Heart left ventricle (tissue), 13 donors: ENCODE measurements at regions not wholly inside any gene's neighbourhood (a gene's known extent, or its start where the extent isn't known, plus 50 kb on each side); places are given as distances from the start of the nearest gene placed in this dataset.

Experiments used
- POLR2A ChIP-seq, 2 donors: fragments of 450-650 bp; IDR thresholded peaks; one replicate each; pipeline ENCODE4 v1.6.1; 2017; ENCODE audit warnings: antibody characterized with exemption in 2 of 2, mild to moderate bottlenecking in 2 of 2, moderate library complexity in 2 of 2
- TF ChIP-seq, protein P1 (sequence below), 12 donors: fragments of 200-600 bp; sonication (generic) in 4 of 12; IDR thresholded peaks; one replicate each; pipeline versions ENCODE4 v1.5.0 to v1.8.0; 2018 to 2022; ENCODE audit warnings: antibody characterized with exemption in 12 of 12, mild to moderate bottlenecking in 5 of 12
- donor health status: ischemic (EF 13 %, LVEDD 7.1; RV severe dilation, severe dysfunction).
- donor health status: DM: no; HTN: yes; CAD: no.
- donor health status: DM: no; HTN: no; CAD: no.
- donor health status: ischemic (EF 25% LVEDD 6.9; RV normal size, moderate dysfunction).
- donor health status: ischemic (EF 25% LVEDD 5.7; RV mildly dilated, moderate dysfunction).
- donor health status: ischemic (EF 35%, LVEDD 5.7; RV mildly dilated, moderate dysfunction).
- donor health status: nonischemic (EF 11% LVEDD 7.7; RV severe dilation, severe dysfunction).
- donor health status: DM: yes; HTN: yes; CAD: no.
- donor health status: PGD.
- donor health status: ischemic (EF 29% LVEDD 5.4; RV normal size, mild dysfunction).
- donor health status: nonischemic (EF 23%, LVEDD 6.1; RV moderate dilation, normal function).

DNA sequence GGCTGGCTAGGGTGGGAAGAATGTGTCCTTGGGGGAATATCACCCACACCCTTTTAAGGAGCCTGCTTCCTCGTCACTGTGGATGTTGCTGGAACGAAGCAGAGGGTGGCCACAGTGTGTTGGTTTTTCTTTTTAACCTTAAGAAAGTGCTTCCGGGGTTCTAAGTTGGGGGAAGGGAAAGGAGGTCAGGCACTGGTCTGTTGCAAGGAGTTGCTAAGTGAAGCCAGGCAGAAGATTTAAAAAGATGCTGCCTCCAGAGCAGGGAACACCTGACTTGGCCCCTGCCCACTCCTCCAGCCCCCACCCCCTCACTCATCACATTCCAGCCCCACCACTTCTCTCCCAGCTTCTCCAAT is 213.1 kb downstream of the EMX2 start:
- TF ChIP-seq, protein P1, sequence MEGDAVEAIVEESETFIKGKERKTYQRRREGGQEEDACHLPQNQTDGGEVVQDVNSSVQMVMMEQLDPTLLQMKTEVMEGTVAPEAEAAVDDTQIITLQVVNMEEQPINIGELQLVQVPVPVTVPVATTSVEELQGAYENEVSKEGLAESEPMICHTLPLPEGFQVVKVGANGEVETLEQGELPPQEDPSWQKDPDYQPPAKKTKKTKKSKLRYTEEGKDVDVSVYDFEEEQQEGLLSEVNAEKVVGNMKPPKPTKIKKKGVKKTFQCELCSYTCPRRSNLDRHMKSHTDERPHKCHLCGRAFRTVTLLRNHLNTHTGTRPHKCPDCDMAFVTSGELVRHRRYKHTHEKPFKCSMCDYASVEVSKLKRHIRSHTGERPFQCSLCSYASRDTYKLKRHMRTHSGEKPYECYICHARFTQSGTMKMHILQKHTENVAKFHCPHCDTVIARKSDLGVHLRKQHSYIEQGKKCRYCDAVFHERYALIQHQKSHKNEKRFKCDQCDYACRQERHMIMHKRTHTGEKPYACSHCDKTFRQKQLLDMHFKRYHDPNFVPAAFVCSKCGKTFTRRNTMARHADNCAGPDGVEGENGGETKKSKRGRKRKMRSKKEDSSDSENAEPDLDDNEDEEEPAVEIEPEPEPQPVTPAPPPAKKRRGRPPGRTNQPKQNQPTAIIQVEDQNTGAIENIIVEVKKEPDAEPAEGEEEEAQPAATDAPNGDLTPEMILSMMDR (IDR thresholded peaks at IDR 0.05): no peak
- no peak for TF ChIP-seq POLR2A (IDR thresholded peaks at IDR 0.05)
